Activated T-helper 1 cell treated with anti-CD3 and anti-CD28 coated beads, Interleukin-12 subunit alpha, Interleukin-12 subunit beta, Interleukin-2, Interleukin-4 antibody, amounts not matched to agents 30 ng/mL and 10 ng/mL and 1 ng/mL, durations not matched to agents 14 hours and 24 hours and 36 hours (primary cell): ENCODE measurements at regions not wholly inside any gene's neighbourhood (a gene's known extent, or its start where the extent isn't known, plus 50 kb on each side); places are given as distances from the start of the nearest gene placed in this dataset.

ENCODE experiments used
- DNase-seq: peaks from one replicate; pipeline ENCODE4 v3.0.0; 2021; ENCODE audit warnings: low spot score
- H3K27ac Mint-ChIP-seq: one replicate; pipeline ENCODE4 v1.8.0; 2021; ENCODE audit warnings: mild to moderate bottlenecking, mixed read lengths
- H3K27me3 Mint-ChIP-seq: one replicate; pipeline ENCODE4 v1.8.0; 2022; ENCODE audit warnings: mild to moderate bottlenecking, moderate library complexity, mixed read lengths; ENCODE audit not compliant: insufficient read depth
- H3K36me3 Mint-ChIP-seq: one replicate; pipeline ENCODE4 v1.8.0; 2021; ENCODE audit warnings: low read depth, mixed read lengths
- H3K4me1 Mint-ChIP-seq: one replicate; pipeline ENCODE4 v1.8.0; 2021; ENCODE audit warnings: low read depth, mixed read lengths
- H3K4me3 Mint-ChIP-seq: one replicate; pipeline ENCODE4 v1.8.0; 2021; ENCODE audit warnings: mild to moderate bottlenecking, moderate library complexity, mixed read lengths
- H3K9me3 Mint-ChIP-seq: one replicate; pipeline ENCODE4 v1.8.0; 2021; ENCODE audit warnings: mixed read lengths
- intact Hi-C: fragments of 100-400 bp; cut with micrococcal nuclease; formaldehyde crosslinking; loops from one replicate; pipeline ENCODE4 v1.15.1; 2024

DNA sequence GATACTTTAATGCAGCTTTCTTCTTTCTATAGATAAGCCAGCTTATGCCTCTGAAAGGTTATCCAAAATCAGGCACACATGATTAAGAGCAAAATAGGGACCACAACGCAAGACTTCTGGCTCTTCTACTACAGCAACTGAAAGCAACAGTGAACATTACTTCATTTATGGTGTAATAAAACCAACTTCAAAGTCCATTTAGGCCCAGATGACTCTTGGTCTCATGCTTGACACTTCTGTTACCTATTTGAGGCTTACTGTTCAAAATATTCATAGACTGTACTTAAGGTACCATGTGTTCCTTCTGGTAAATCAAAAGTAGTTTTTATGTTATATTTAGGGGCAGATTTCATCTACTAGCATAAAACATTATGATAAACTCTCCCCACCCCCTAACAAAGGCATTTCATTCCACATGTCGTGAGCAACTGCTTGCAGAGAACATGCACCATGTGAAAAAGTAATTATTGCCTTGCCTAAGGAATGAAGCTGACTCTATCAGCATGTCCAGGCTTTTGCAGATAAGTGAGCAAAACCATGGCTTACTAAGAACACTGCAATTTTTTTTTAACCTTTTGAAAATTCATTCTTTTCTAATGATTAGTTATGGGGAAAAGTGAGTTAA, 154.9 kb upstream of the ITGB1 start:
- DNase-seq: no peak
- Mint-ChIP-seq H3K9me3 (no peaks in the 10 kb centered on the region), H3K4me1 (peaks cover 73% of the 10 kb centered on the region), H3K27ac (no peak overlapping the region), H3K27me3 (no peaks in the 10 kb centered on the region), H3K4me3 (no peak overlapping the region), H3K36me3 (no peaks in the 10 kb centered on the region)
- intact Hi-C loops: no loop called here

DNA sequence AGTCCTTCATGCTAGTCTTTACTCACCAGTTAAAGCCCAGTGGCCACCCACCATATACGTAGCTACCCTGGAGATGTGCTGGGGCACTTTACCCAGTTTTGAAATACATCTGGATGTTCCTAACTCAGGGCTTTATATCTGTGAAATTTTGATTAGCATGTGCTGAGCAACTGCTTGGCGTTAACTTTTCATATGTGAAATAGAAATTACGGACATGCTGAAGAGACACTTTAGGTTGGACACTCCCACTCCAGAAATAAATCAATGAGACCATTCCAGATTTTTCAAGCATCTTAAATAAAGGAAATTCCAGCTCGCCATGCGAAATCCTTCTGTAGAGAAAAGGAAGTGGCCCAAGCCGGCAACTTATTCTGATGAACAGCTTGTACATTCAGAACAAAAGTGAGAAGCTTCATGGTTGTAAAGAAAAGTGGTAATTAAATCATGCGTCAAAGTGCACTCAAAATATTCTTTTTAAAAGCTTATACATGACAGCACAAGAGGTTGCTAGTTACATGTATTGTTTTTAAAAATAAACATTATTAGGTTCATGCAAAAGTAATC, 153.5 kb upstream of the ITGB1 start:
- H3K27me3 Mint-ChIP-seq: no peaks in the 10 kb centered on the region
- intact Hi-C loops: no loop called here
- H3K36me3 Mint-ChIP-seq: no peaks in the 10 kb centered on the region
- H3K27ac Mint-ChIP-seq: no peak overlapping the region
- peaks cover 59% of the 10 kb centered on the region for H3K4me1 Mint-ChIP-seq
- DNase-seq: no peak
- no peaks in the 10 kb centered on the region for H3K9me3 Mint-ChIP-seq
- H3K4me3 Mint-ChIP-seq: no peak overlapping the region

- intact Hi-C loops: no loop called here
- no peak for DNase-seq
- peaks cover under 1% of the 10 kb centered on the region for H3K9me3 Mint-ChIP-seq
- H3K4me1 Mint-ChIP-seq: peaks cover 47% of the 10 kb centered on the region
- no peak overlapping the region for H3K4me3 Mint-ChIP-seq
- H3K36me3 Mint-ChIP-seq: no peaks in the 10 kb centered on the region
- H3K27ac Mint-ChIP-seq: no peak overlapping the region
- H3K27me3 Mint-ChIP-seq: no peaks in the 10 kb centered on the region
Measured at GRCh38 chr10:33109788-33110469, 151.9 kb upstream of the ITGB1 start.

GRCh38 chr10:33109384-33109783, 151.4 kb upstream of the ITGB1 start:
- Mint-ChIP-seq H3K4me1 (peaks cover 42% of the 10 kb centered on the region), H3K4me3 (no peak overlapping the region), H3K27ac (no peak overlapping the region), H3K9me3 (peaks cover 6% of the 10 kb centered on the region), H3K27me3 (no peaks in the 10 kb centered on the region), H3K36me3 (no peaks in the 10 kb centered on the region)
- intact Hi-C loops: no loop called here
- DNase-seq: no peak

GRCh38 chr10:33107953-33108352, 149.9 kb upstream of the ITGB1 start:
- DNase-seq: no peak
- Mint-ChIP-seq H3K27me3 (no peaks in the 10 kb centered on the region), H3K4me3 (no peak overlapping the region), H3K27ac (no peak overlapping the region), H3K9me3 (peaks cover 20% of the 10 kb centered on the region), H3K4me1 (peaks cover 37% of the 10 kb centered on the region), H3K36me3 (no peaks in the 10 kb centered on the region)
- intact Hi-C loops: no loop called here

DNA sequence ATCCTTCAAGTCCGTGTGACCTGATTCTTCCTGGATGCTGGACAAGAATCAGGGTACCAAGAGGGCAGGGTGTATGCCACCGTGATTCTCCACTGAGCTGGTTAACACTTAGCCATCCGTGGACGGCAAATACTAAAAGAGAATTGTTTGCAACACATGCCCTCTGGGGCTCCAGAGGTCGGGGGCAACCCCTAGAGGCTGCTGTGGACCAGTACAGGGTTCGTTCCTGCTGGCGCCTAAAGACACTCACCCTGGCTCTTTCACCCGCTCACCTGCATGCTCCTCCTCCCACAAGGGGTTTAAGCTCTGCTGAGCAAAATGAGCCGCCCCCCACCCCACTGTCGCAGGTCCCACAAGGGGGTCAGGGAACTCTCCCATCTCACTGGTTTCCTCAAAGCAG, 148.7 kb upstream of the ITGB1 start:
- H3K4me3 Mint-ChIP-seq: no peak overlapping the region
- intact Hi-C loops: no loop called here

DNA sequence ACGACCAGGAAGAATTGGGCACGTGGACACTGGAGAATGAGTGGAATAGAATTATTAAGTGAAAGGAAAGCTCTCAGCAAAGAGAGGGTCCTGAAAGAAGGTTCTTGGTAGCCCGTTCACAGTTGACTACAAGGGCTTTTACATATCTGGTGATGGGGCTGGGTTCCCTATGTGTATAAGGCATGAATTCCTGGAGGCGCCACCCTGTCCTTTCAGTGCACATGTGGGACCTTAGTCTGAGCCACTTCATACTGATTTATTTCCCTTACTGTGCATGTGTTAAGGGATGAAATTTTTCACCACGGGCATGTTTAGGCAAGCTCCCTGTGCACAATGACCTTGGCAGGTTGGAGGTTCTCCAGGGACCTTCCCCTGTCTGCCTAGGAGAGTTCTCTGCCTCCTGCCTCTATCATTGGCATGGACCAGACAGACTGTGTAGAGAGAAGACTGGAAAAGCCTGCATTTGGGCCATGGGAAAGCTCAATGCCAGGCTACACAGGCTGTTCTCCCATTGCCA, 145.9 kb upstream of the ITGB1 start:
- Mint-ChIP-seq H3K27me3 (no peaks in the 10 kb centered on the region), H3K4me1 (peaks cover 32% of the 10 kb centered on the region), H3K9me3 (peaks cover 24% of the 10 kb centered on the region), H3K36me3 (no peaks in the 10 kb centered on the region), H3K27ac (no peak overlapping the region), H3K4me3 (no peak overlapping the region)
- intact Hi-C loops: no loop called here
- no peak for DNase-seq

More for the DNA sequence above, 148.7 kb upstream of the ITGB1 start:
- H3K27ac Mint-ChIP-seq: no peak overlapping the region
- H3K9me3 Mint-ChIP-seq: peaks cover 21% of the 10 kb centered on the region
- no peaks in the 10 kb centered on the region for H3K36me3 Mint-ChIP-seq
- no peak for DNase-seq
- H3K27me3 Mint-ChIP-seq: no peaks in the 10 kb centered on the region
- H3K4me1 Mint-ChIP-seq: peaks cover 32% of the 10 kb centered on the region

DNA sequence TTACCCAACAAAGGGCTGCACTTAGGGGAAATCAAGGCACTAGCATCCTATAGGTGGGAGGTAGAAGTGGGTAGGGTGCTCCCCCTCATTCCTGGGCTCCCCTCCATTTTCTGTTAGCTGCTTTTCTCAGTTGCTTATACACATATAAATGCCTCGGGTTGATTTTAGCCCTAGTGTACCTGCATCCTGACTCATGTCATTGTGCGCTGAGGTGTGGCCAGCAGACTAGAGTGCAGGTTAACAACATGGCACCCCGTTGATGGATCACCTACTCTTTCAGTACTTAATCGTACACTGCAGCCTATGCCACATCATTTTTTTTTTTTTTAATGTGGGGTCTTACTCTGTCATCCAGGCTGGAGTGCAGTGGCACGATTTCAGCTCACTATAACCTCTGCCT, 144.0 kb upstream of the ITGB1 start:
- no peak overlapping the region for H3K4me3 Mint-ChIP-seq
- peak overlapping the region; percentile 87 for H3K27ac Mint-ChIP-seq
- no peaks in the 10 kb centered on the region for H3K36me3 Mint-ChIP-seq
- DNase-seq: no peak
- peaks cover 27% of the 10 kb centered on the region for H3K9me3 Mint-ChIP-seq
- H3K27me3 Mint-ChIP-seq: no peaks in the 10 kb centered on the region
- intact Hi-C loops: no loop called here
- H3K4me1 Mint-ChIP-seq: peaks cover 30% of the 10 kb centered on the region

DNA sequence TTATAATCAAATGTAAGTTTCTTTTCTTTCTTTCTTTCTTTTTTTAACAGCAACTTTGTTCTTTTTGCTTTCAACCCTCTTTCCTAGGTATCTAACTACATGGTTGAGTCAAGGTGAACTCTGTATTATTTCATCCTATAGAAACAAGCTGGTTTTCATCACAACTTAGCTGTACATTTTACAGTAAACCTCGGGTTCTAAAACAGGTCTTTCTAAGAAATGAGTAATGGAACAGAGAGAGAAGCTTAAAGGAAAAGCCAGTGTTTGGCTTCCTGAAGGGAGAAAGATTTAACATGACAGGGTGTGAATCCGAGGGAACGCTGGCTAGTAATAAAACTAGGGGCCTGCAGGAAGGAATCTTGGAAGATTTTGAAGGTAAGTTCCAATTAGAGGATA, 143.4 kb upstream of the ITGB1 start:
- no peak for DNase-seq
- intact Hi-C loops: no loop called here
- Mint-ChIP-seq H3K4me1 (peaks cover 30% of the 10 kb centered on the region), H3K36me3 (no peaks in the 10 kb centered on the region), H3K27me3 (no peaks in the 10 kb centered on the region), H3K4me3 (peak overlapping the region; percentile 16), H3K9me3 (peaks cover 31% of the 10 kb centered on the region), H3K27ac (peak overlapping the region; percentile 87)

GRCh38 chr10:33100781-33101391, 142.9 kb upstream of the ITGB1 start:
- no peak overlapping the region for H3K4me3 Mint-ChIP-seq

DNA sequence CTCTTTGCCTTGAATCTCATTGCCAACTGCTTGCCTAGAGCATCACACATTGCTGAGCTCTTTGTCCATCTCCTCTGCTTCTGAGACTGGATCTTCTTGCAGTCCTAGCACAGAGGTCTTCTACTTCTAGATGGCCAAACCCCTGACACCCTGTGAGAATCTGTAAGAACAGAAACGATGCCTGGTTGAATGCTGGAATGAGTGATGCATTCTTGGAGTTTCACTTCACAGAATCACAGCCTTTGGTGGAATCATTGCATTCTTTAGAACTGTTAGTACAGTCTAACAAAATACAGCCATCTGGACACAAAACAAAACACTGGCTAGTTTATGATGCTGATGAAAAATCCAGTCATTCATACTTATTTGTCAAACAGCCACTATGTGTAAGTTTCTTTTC, 141.7 kb upstream of the ITGB1 start:
- H3K4me3 Mint-ChIP-seq: no peak overlapping the region

More at GRCh38 chr10:33100781-33101391, 142.9 kb upstream of the ITGB1 start:
- Mint-ChIP-seq H3K36me3 (no peaks in the 10 kb centered on the region), H3K27ac (peak overlapping the region; percentile 87), H3K27me3 (no peaks in the 10 kb centered on the region), H3K9me3 (peaks cover 36% of the 10 kb centered on the region), H3K4me1 (peaks cover 30% of the 10 kb centered on the region)
- no peak for DNase-seq
- intact Hi-C loops: loop anchor here (1.0 kb wide), 1 partner anchor 19 kb away; no protein-coding TSS in a partner anchor

GRCh38 chr10:33098951-33099663, 141.1 kb upstream of the ITGB1 start:
- H3K27me3 Mint-ChIP-seq: peaks cover 2% of the 10 kb centered on the region
- peaks cover 6% of the 10 kb centered on the region for H3K36me3 Mint-ChIP-seq
- H3K9me3 Mint-ChIP-seq: peaks cover 39% of the 10 kb centered on the region
- H3K4me1 Mint-ChIP-seq: peaks cover 30% of the 10 kb centered on the region
- intact Hi-C loops: loop anchor here (1.0 to 2.0 kb wide), 3 partner anchors 37 to 140 kb away; no protein-coding TSS in a partner anchor
- peak overlapping the region; percentile 73 for H3K27ac Mint-ChIP-seq
- no peak overlapping the region for H3K4me3 Mint-ChIP-seq
- no peak for DNase-seq

More for the DNA sequence above, 141.7 kb upstream of the ITGB1 start:
- DNase-seq: no peak
- Mint-ChIP-seq H3K27ac (peak overlapping the region; percentile 73), H3K4me1 (peaks cover 30% of the 10 kb centered on the region), H3K27me3 (peaks cover under 1% of the 10 kb centered on the region), H3K9me3 (peaks cover 42% of the 10 kb centered on the region), H3K36me3 (peaks cover 4% of the 10 kb centered on the region)
- intact Hi-C loops: loop anchor here (1.0 to 2.0 kb wide), 4 partner anchors 21 to 140 kb away; no protein-coding TSS in a partner anchor
